Astrocyte (in vitro differentiated cells and primary cell): ENCODE measurements at regions not wholly inside any gene's neighbourhood (a gene's known extent, or its start where the extent isn't known, plus 50 kb on each side); places are given as distances from the start of the nearest gene placed in this dataset.

Experiments
- DNase-seq: peaks from one replicate; pipeline ENCODE4 v3.0.0-alpha.2; 2010; ENCODE audit warnings: low read depth
- FAIRE-seq: peaks from 2 replicates; lab custom pipeline; 2011; peaks lifted over from hg19 to GRCh38; lab: Jason Lieb, UNC
- H2AFZ ChIP-seq: 2 replicates; pipeline ENCODE4 v1.6.0; 2012; ENCODE audit warnings: low read depth, low read length, inconsistent platforms
- H3K27ac ChIP-seq: 2 replicates; pipeline ENCODE4 v1.5.1; 2011; ENCODE audit warnings: low read depth, low read length, inconsistent platforms
- H3K27me3 ChIP-seq: 2 replicates; pipeline ENCODE4 v1.6.0; 2011; ENCODE audit warnings: low read length, inconsistent platforms; ENCODE audit not compliant: insufficient read depth
- H3K36me3 ChIP-seq: 2 replicates; pipeline ENCODE4 v1.5.1; 2011; ENCODE audit warnings: low read length, inconsistent platforms; ENCODE audit not compliant: insufficient read depth
- H3K4me1 ChIP-seq: 2 replicates; pipeline ENCODE4 v1.5.1; 2011; ENCODE audit warnings: low read length, inconsistent platforms; ENCODE audit not compliant: insufficient read depth
- H3K4me2 ChIP-seq: 2 replicates; pipeline ENCODE4 v1.6.0; 2012; ENCODE audit warnings: low read length, inconsistent platforms
- H3K4me3 ChIP-seq: 2 replicates; pipeline ENCODE4 v1.5.1; 2011; ENCODE audit warnings: low read depth, mild to moderate bottlenecking, low read length, inconsistent platforms; ENCODE audit not compliant: insufficient read depth
- H3K79me2 ChIP-seq: 2 replicates; pipeline ENCODE4 v1.6.0; 2012; ENCODE audit warnings: mild to moderate bottlenecking, low read length, inconsistent platforms; ENCODE audit not compliant: insufficient read depth
- H3K9ac ChIP-seq: 2 replicates; pipeline ENCODE4 v1.6.0; 2012; ENCODE audit warnings: mild to moderate bottlenecking, low read length, inconsistent platforms
- H3K9me3 ChIP-seq: 2 replicates; pipeline ENCODE4 v1.5.1; 2012; ENCODE audit warnings: low read depth, mild to moderate bottlenecking, low read length, inconsistent platforms; ENCODE audit not compliant: insufficient read depth
- H4K20me1 ChIP-seq: 2 replicates; pipeline ENCODE4 v1.6.0; 2012; ENCODE audit warnings: low read length, inconsistent platforms; ENCODE audit not compliant: insufficient read depth
- H3K27ac Mint-ChIP-seq: one replicate; pipeline ENCODE4 v1.8.0; 2021; ENCODE audit warnings: mild to moderate bottlenecking, mixed read lengths; ENCODE audit not compliant: unreplicated experiment
- H3K27me3 Mint-ChIP-seq: one replicate; pipeline ENCODE4 v1.8.0; 2021; ENCODE audit warnings: low read depth, mixed read lengths; ENCODE audit not compliant: unreplicated experiment
- H3K36me3 Mint-ChIP-seq: one replicate; pipeline ENCODE4 v1.8.0; 2021; ENCODE audit warnings: low read depth, mixed read lengths; ENCODE audit not compliant: unreplicated experiment
- H3K4me1 Mint-ChIP-seq: one replicate; pipeline ENCODE4 v1.8.0; 2021; ENCODE audit warnings: low read depth, mixed read lengths; ENCODE audit not compliant: unreplicated experiment
- H3K4me3 Mint-ChIP-seq: one replicate; pipeline ENCODE4 v1.8.0; 2021; ENCODE audit warnings: mild to moderate bottlenecking, moderate library complexity, mixed read lengths; ENCODE audit not compliant: unreplicated experiment
- H3K9me3 Mint-ChIP-seq: one replicate; pipeline ENCODE4 v1.8.0; 2021; ENCODE audit warnings: mild to moderate bottlenecking, mixed read lengths; ENCODE audit not compliant: unreplicated experiment
- CTCF ChIP-seq: IDR thresholded peaks from 2 replicates; pipeline ENCODE4 v1.5.1; 2011; ENCODE audit warnings: low read depth, mild to moderate bottlenecking, inconsistent platforms, low read length, moderate library complexity; ENCODE audit not compliant: insufficient read depth
- EZH2 ChIP-seq: IDR thresholded peaks from 2 replicates; pipeline ENCODE4 v1.6.1; 2012; ENCODE audit warnings: mild to moderate bottlenecking, low read length, inconsistent platforms; ENCODE audit not compliant: insufficient read depth

- DNase-seq: peak; percentile 22
- H2AFZ ChIP-seq: no peak overlapping the region
- H3K9me3 Mint-ChIP-seq: peaks cover 6% of the 10 kb centered on the region
- H3K27me3 ChIP-seq: peaks cover 12% of the 10 kb centered on the region
- no peaks in the 10 kb centered on the region for H4K20me1 ChIP-seq
- H3K36me3 Mint-ChIP-seq: no peaks in the 10 kb centered on the region
- H3K36me3 ChIP-seq: no peaks in the 10 kb centered on the region
- H3K9me3 ChIP-seq: peaks cover 5% of the 10 kb centered on the region
- no peak overlapping the region for H3K4me3 ChIP-seq
- FAIRE-seq: no peak
- H3K4me3 Mint-ChIP-seq: no peak overlapping the region
- no peak overlapping the region for H3K27ac ChIP-seq
- no peak overlapping the region for H3K4me2 ChIP-seq
- H3K27me3 Mint-ChIP-seq: peaks cover 12% of the 10 kb centered on the region
- no peaks in the 10 kb centered on the region for H3K79me2 ChIP-seq
- H3K9ac ChIP-seq: no peak overlapping the region
- peaks cover 1% of the 10 kb centered on the region for H3K4me1 Mint-ChIP-seq
- TF ChIP-seq CTCF: no peak
- no peak for TF ChIP-seq EZH2
- no peak overlapping the region for H3K27ac Mint-ChIP-seq
- no peaks in the 10 kb centered on the region for H3K4me1 ChIP-seq
Measured at GRCh38 chr9:109590966-109591365, 92.9 kb upstream of the PTPN3 start.

- Mint-ChIP-seq H3K27ac (no peak overlapping the region), H3K9me3 (peaks cover 6% of the 10 kb centered on the region), H3K36me3 (no peaks in the 10 kb centered on the region), H3K4me1 (peaks cover 1% of the 10 kb centered on the region), H3K27me3 (peaks cover 9% of the 10 kb centered on the region), H3K4me3 (no peak overlapping the region)
- Histone ChIP-seq H4K20me1 (no peaks in the 10 kb centered on the region), H3K4me1 (no peaks in the 10 kb centered on the region), H3K79me2 (no peaks in the 10 kb centered on the region), H3K27ac (no peak overlapping the region), H3K9ac (no peak overlapping the region), H3K36me3 (no peaks in the 10 kb centered on the region), H3K9me3 (peaks cover 5% of the 10 kb centered on the region), H3K4me2 (no peak overlapping the region), H2AFZ (no peak overlapping the region), H3K4me3 (no peak overlapping the region), H3K27me3 (peaks cover 12% of the 10 kb centered on the region)
- no peak for TF ChIP-seq EZH2
- TF ChIP-seq CTCF: no peak
- FAIRE-seq (no peak), DNase-seq (no peak)
Measured at GRCh38 chr9:109591691-109592090, 93.6 kb upstream of the PTPN3 start.

GRCh38 chr9:109593612-109594011 is 95.5 kb upstream of the PTPN3 start:
- H3K9me3 ChIP-seq: peaks cover 5% of the 10 kb centered on the region
- Mint-ChIP-seq H3K4me1 (no peaks in the 10 kb centered on the region), H3K27ac (no peak overlapping the region), H3K9me3 (peaks cover 6% of the 10 kb centered on the region), H3K27me3 (peaks cover 9% of the 10 kb centered on the region), H3K4me3 (no peak overlapping the region), H3K36me3 (no peaks in the 10 kb centered on the region)
- FAIRE-seq: no peak
- DNase-seq: no peak
- H3K36me3 ChIP-seq: no peaks in the 10 kb centered on the region
- H3K4me1 ChIP-seq: no peaks in the 10 kb centered on the region
- no peak for TF ChIP-seq CTCF
- TF ChIP-seq EZH2: no peak
- H2AFZ ChIP-seq: no peak overlapping the region
- H3K4me3 ChIP-seq: no peak overlapping the region
- peaks cover 8% of the 10 kb centered on the region for H3K27me3 ChIP-seq
- no peak overlapping the region for H3K9ac ChIP-seq
- no peak overlapping the region for H3K4me2 ChIP-seq
- H3K27ac ChIP-seq: no peak overlapping the region
- no peaks in the 10 kb centered on the region for H3K79me2 ChIP-seq
- no peaks in the 10 kb centered on the region for H4K20me1 ChIP-seq
